ENCODE measurements at regions not wholly inside any gene's neighbourhood (a gene's known extent, or its start where the extent isn't known, plus 50 kb on each side); places are given as distances from the start of the nearest gene placed in this dataset.

GRCh38 chr21:36569511-36569910, 89.6 kb upstream of the CLDN14 start:
- TF ChIP-seq CTCF (conservative IDR thresholded peaks at IDR 0.05; ENCODE audit: low read length) (no peak), EZH2phosphoT487 (IDR thresholded peaks at IDR 0.05; ENCODE audit: borderline replicate concordance, low read depth, low read length) (no peak)

All from OCI-LY7 (cell line).